Lower lobe of right lung (tissue), 2 donors: ENCODE measurements at regions not wholly inside any gene's neighbourhood (a gene's known extent, or its start where the extent isn't known, plus 50 kb on each side); places are given as distances from the start of the nearest gene placed in this dataset.

ENCODE experiments used
- ATAC-seq, 2 donors: fragments of 200-7000 bp; cut with Tn5 transposase; one replicate each; pipeline ENCODE4 v1.9.1; 2020 to 2022; ENCODE audit warnings: mild to moderate bottlenecking in 2 of 2, moderate library complexity in 2 of 2
- DNase-seq: peaks from one replicate; pipeline ENCODE4 v3.0.0-alpha.2; 2020
- H3K27ac ChIP-seq: fragments of 200-600 bp; one replicate; pipeline ENCODE4 v1.8.0; 2022
- H3K27me3 ChIP-seq: fragments of 200-600 bp; one replicate; pipeline ENCODE4 v1.8.0; 2022; ENCODE audit warnings: low read depth
- H3K36me3 ChIP-seq: fragments of 200-600 bp; one replicate; pipeline ENCODE4 v1.8.0; 2022; ENCODE audit warnings: mild to moderate bottlenecking
- H3K4me1 ChIP-seq: fragments of 200-600 bp; one replicate; pipeline ENCODE4 v1.8.0; 2022
- H3K4me3 ChIP-seq: fragments of 200-600 bp; one replicate; pipeline ENCODE4 v1.8.0; 2022; ENCODE audit warnings: mild to moderate bottlenecking
- H3K9me3 ChIP-seq: fragments of 200-600 bp; one replicate; pipeline ENCODE4 v1.8.0; 2022
- CTCF ChIP-seq: fragments of 200-600 bp; IDR thresholded peaks from one replicate; pipeline ENCODE4 v1.8.0; 2022; ENCODE audit warnings: antibody characterized with exemption, mild to moderate bottlenecking
- intact Hi-C: fragments of 100-400 bp; cut with DNase I; formaldehyde crosslinking; loops from one replicate; pipeline ENCODE4 v1.11.0; 2022
- donor health status: DM: no; HTN: yes; CAD: no; lungs with severe emphysema.

DNA sequence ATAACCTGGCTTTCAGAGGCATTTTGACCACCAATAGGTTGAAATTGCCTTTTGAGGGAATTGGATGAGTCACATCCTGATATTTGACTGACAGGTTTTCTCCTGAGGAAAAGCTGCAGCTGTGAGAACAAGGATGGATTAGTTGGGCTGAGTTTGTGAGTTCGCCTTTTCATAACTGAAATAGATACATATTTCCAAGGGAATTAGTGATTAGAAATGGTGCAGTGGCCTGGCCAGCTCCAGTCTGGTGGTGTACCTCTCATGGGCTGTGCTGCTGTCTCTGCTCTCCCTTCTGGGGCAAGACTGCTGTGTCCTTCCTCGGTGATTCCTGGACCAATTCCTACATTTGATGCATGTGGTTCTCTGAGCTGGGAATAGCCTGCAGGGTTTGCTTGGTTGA is 341.3 kb downstream of the TSN start:
- Histone ChIP-seq H3K36me3 (no peaks in the 10 kb centered on the region), H3K4me1 (no peaks in the 10 kb centered on the region), H3K4me3 (no peak overlapping the region), H3K27ac (no peak overlapping the region), H3K27me3 (no peaks in the 10 kb centered on the region), H3K9me3 (no peaks in the 10 kb centered on the region)
- ATAC-seq (no peak), DNase-seq (no peak)
- no peak for TF ChIP-seq CTCF
- intact Hi-C loops, result no loop called here

- H3K4me3 ChIP-seq, result no peak overlapping the region
- no peak for ATAC-seq
- no peaks in the 10 kb centered on the region for H3K27me3 ChIP-seq
- H3K4me1 ChIP-seq, result no peaks in the 10 kb centered on the region
- H3K36me3 ChIP-seq, result no peaks in the 10 kb centered on the region
- no peak overlapping the region for H3K27ac ChIP-seq
- H3K9me3 ChIP-seq, result no peaks in the 10 kb centered on the region
- intact Hi-C loops, result no loop called here
- DNase-seq, result no peak
- TF ChIP-seq CTCF, result no peak
Measured at GRCh38 chr2:122098306-122098705, 342.9 kb downstream of the TSN start.

DNA sequence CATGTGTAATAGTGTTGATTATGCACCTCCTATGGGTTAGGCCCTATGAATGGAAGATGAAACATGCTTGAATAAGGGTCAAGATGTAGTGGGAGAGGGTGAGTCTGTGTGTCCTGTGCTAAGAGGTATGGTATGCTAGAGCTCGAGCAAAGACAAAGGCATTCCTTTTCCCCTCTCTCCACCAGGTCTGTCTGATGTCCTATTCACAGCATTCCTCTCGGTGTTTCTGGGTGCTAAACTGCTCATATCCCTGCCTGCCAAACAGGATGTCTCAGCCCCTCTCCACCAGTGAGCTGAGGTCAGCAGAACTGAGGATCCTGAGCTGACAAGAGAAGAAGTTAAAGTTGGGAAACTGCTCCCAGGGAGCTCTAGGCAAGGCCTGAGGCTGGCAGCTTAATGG is 344.9 kb downstream of the TSN start:
- Histone ChIP-seq H3K4me3 (no peak overlapping the region), H3K27ac (no peak overlapping the region), H3K27me3 (no peaks in the 10 kb centered on the region), H3K4me1 (no peaks in the 10 kb centered on the region), H3K36me3 (no peaks in the 10 kb centered on the region), H3K9me3 (no peaks in the 10 kb centered on the region)
- intact Hi-C loops, result no loop called here
- no peak for TF ChIP-seq CTCF
- ATAC-seq (no peak), DNase-seq (no peak)

- H3K4me1 ChIP-seq, result no peaks in the 10 kb centered on the region
- H3K27ac ChIP-seq, result no peak overlapping the region
- DNase-seq, result no peak
- no peaks in the 10 kb centered on the region for H3K27me3 ChIP-seq
- H3K4me3 ChIP-seq, result no peak overlapping the region
- no peaks in the 10 kb centered on the region for H3K9me3 ChIP-seq
- intact Hi-C loops, result no loop called here
- ATAC-seq, result no peak
- no peaks in the 10 kb centered on the region for H3K36me3 ChIP-seq
- TF ChIP-seq CTCF, result no peak
Measured at GRCh38 chr2:122100756-122101155, 345.3 kb downstream of the TSN start.

GRCh38 chr2:122101319-122101718 is 345.9 kb downstream of the TSN start:
- Histone ChIP-seq H3K27ac (no peak overlapping the region), H3K4me3 (no peak overlapping the region), H3K27me3 (no peaks in the 10 kb centered on the region), H3K4me1 (no peaks in the 10 kb centered on the region), H3K9me3 (no peaks in the 10 kb centered on the region), H3K36me3 (no peaks in the 10 kb centered on the region)
- no peak for TF ChIP-seq CTCF
- intact Hi-C loops, result no loop called here
- DNase-seq (no peak), ATAC-seq (no peak)

DNA sequence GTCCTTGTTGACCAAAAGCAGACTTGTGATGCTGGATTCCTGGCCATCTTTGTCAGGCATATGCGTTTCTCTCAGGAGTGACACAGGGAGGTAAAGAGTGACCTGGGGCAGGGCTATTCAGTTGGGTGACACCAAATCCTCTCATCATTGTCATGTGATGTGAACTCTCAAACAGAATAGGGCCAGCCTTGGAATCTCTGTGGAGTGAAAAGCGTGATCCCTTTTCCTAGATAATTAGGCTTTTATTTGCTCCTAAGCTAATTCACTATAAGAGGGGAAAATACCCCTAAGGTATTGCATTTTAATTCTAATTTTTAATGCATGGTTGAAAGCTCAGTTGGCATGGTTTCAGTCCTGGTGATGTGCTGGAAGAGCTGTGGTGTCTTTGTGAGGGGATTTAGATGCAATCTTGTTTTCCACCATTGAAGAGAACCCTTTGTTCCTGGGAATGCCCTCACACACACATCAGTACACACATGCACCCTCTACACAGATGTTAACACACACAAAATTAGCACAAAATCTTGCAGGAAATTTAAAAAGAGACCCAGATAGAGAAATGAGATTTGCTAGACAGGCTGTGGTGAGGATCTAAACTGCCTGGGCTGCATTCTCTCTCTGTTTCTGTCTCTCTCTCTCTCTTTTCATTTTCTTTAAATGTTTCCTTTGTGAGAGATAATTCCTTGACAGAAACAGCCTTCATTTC is 349.9 kb downstream of the TSN start:
- Histone ChIP-seq H3K9me3 (no peaks in the 10 kb centered on the region), H3K4me1 (no peaks in the 10 kb centered on the region), H3K4me3 (no peak overlapping the region), H3K27ac (no peak overlapping the region), H3K27me3 (no peaks in the 10 kb centered on the region), H3K36me3 (no peaks in the 10 kb centered on the region)
- DNase-seq (no peak), ATAC-seq (no peak)
- intact Hi-C loops, result no loop called here
- no peak for TF ChIP-seq CTCF
